A549 (cell line): ENCODE measurements at regions not wholly inside any gene's neighbourhood (a gene's known extent, or its start where the extent isn't known, plus 50 kb on each side); places are given as distances from the start of the nearest gene placed in this dataset.

Experiments used
- ATAC-seq, 2 experiments: fragments of 200-7000 bp in 1 of 2; fragments of >200 bp in 1 of 2; cut with Nextera tagmentation in 1 of 2; cut with Tn5 transposase in 1 of 2; 3 replicates each; pipeline versions ENCODE4 v1.8.0 to v1.9.1; 2018 to 2020; ENCODE audit warnings: mild to moderate bottlenecking in 1 of 2, moderate library complexity in 1 of 2
- CTCF ChIA-PET: fragments of 300-600 bp; sonication (Branson Sonifier 250); formaldehyde crosslinking; extraction: SDS; loops from one replicate; lab custom pipeline; 2021; ENCODE audit warnings: antibody characterized with exemption, inconsistent platforms; lab: Yijun Ruan, JAX
- POLR2A ChIA-PET: fragments of 350-600 bp; formaldehyde crosslinking; extraction: SDS; loops from one replicate; lab custom pipeline; 2021; ENCODE audit warnings: antibody characterized with exemption, inconsistent platforms; lab: Yijun Ruan, JAX
- DNase-seq, 2 experiments: peaks; one replicate each; pipeline versions ENCODE4 v3.0.0 to v3.0.0-alpha.2; 2011 to 2016; ENCODE audit warnings: low read depth in 1 of 2, low spot score in 1 of 2
- FAIRE-seq: peaks from 2 replicates; lab custom pipeline; 2011; peaks lifted over from hg19 to GRCh38; lab: Jason Lieb, UNC
- H3K27ac ChIP-seq, 2 experiments: fragments of >200 bp; sonication (Bioruptor Twin); formaldehyde crosslinking; 3 replicates each; pipeline ENCODE4 v1.5.1; 2016 to 2017
- H3K4me1 ChIP-seq: fragments of >200 bp; sonication (Bioruptor Twin); formaldehyde crosslinking; 3 replicates; pipeline ENCODE4 v1.6.1; 2016
- H3K4me2 ChIP-seq: fragments of >200 bp; sonication (Bioruptor Twin); formaldehyde crosslinking; 3 replicates; pipeline ENCODE4 v1.6.1; 2016
- H3K4me3 ChIP-seq: fragments of >200 bp; sonication (Bioruptor Twin); formaldehyde crosslinking; 3 replicates; pipeline ENCODE4 v1.5.1; 2016
- H3K9me3 ChIP-seq: fragments of >200 bp; sonication (Bioruptor Twin); formaldehyde crosslinking; 3 replicates; pipeline ENCODE4 v1.6.1; 2016
- BHLHE40 ChIP-seq: IDR thresholded peaks from 2 replicates; pipeline ENCODE4 v1.6.1; 2012; ENCODE audit warnings: low read depth, low read length, inconsistent platforms
- CEBPB ChIP-seq, 2 experiments: fragments of >200 bp in 1 of 2; sonication (Bioruptor Twin) in 1 of 2; formaldehyde crosslinking in 1 of 2; IDR thresholded peaks; 2 replicates each; pipeline ENCODE4 v1.6.1; 2012 to 2016
- CHD4 ChIP-seq: fragments of 200-600 bp; sonication (generic); IDR thresholded peaks from 2 replicates; pipeline ENCODE4 v1.6.1; 2016; ENCODE audit warnings: antibody characterized with exemption, mild to moderate bottlenecking, borderline replicate concordance
- EHMT2 ChIP-seq: fragments of 200-600 bp; sonication (generic); IDR thresholded peaks from 2 replicates; pipeline ENCODE4 v1.6.1; 2016; ENCODE audit warnings: antibody characterized with exemption, low read depth, mild to moderate bottlenecking, moderate library complexity
- FOSB ChIP-seq: fragments of 250-450 bp; sonication (Bioruptor Pico); IDR thresholded peaks from 2 replicates; pipeline ENCODE4 v1.5.0; 2020; ENCODE audit warnings: mild to moderate bottlenecking, moderate library complexity
- FOXS1 ChIP-seq: fragments of 250-450 bp; sonication (Bioruptor Pico); IDR thresholded peaks from 2 replicates; pipeline ENCODE4 v1.5.0; 2020; ENCODE audit warnings: mild to moderate bottlenecking, moderate library complexity
- HDAC2 ChIP-seq: fragments of 200-600 bp; sonication (generic); IDR thresholded peaks from 2 replicates; pipeline ENCODE4 v1.6.1; 2016
- HOXA7 ChIP-seq: fragments of 250-450 bp; sonication (Bioruptor Pico); IDR thresholded peaks from 2 replicates; pipeline ENCODE4 v1.5.0; 2020; ENCODE audit warnings: mild to moderate bottlenecking, moderate library complexity
- JUN ChIP-seq, 2 experiments: fragments of >200 bp; sonication (Bioruptor Twin); formaldehyde crosslinking; IDR thresholded peaks; 2 replicates in 1 of 2; 3 replicates in 1 of 2; pipeline ENCODE4 v1.6.1; 2016 to 2017
- JUNB ChIP-seq: fragments of >200 bp; sonication (Bioruptor Twin); formaldehyde crosslinking; IDR thresholded peaks from 2 replicates; pipeline ENCODE4 v1.6.1; 2016
- KDM5A ChIP-seq: fragments of 200-600 bp; sonication (generic); IDR thresholded peaks from 2 replicates; pipeline ENCODE4 v1.6.1; 2016; ENCODE audit warnings: antibody characterized with exemption, mild to moderate bottlenecking
- MAZ ChIP-seq: fragments of 150-350 bp; IDR thresholded peaks from 2 replicates; pipeline ENCODE4 v1.6.1; 2014; ENCODE audit warnings: antibody characterized with exemption, low read depth, low read length, borderline replicate concordance
- MYC ChIP-seq: IDR thresholded peaks from 2 replicates; pipeline ENCODE4 v1.6.1; 2012; ENCODE audit warnings: mild to moderate bottlenecking, inconsistent platforms, low read length, improper control_type of control experiment, borderline replicate concordance
- NPAS2 ChIP-seq: fragments of 250-450 bp; sonication (Bioruptor Pico); IDR thresholded peaks from 2 replicates; pipeline ENCODE4 v1.8.0; 2022; ENCODE audit warnings: mild to moderate bottlenecking, moderate library complexity, borderline replicate concordance
- NR3C1 ChIP-seq: fragments of >200 bp; sonication (Bioruptor Twin); formaldehyde crosslinking; IDR thresholded peaks from 3 replicates; pipeline ENCODE4 v1.6.1; 2017
- RCOR1 ChIP-seq: fragments of 150-350 bp; IDR thresholded peaks from 2 replicates; pipeline ENCODE4 v1.6.1; 2014; ENCODE audit warnings: antibody characterized with exemption, low read length, low read depth
- RFX5 ChIP-seq: fragments of 450-650 bp; IDR thresholded peaks from 2 replicates; pipeline ENCODE4 v1.7.1; 2014; ENCODE audit warnings: antibody characterized with exemption, mild to moderate bottlenecking, moderate library complexity
- SREBF2 ChIP-seq: fragments of 450-650 bp; IDR thresholded peaks from 2 replicates; pipeline ENCODE4 v1.6.1; 2014; ENCODE audit warnings: mild to moderate bottlenecking, moderate library complexity
- ZNF302 ChIP-seq: fragments of 250-450 bp; sonication (Bioruptor Pico); IDR thresholded peaks from 2 replicates; pipeline ENCODE4 v1.9.0; 2021; ENCODE audit warnings: inconsistent platforms, mild to moderate bottlenecking, moderate library complexity
- WGBS: methylation state at CpG from one replicate; pipeline ENCODE4 v1.1.6; 2017; ENCODE audit errors: missing lambda C conversion rate; 5-methylcytosine and 5-hydroxymethylcytosine counted together
- TF ChIP-seq, protein P1 (sequence below): fragments of 250-450 bp; sonication (Bioruptor Pico); IDR thresholded peaks from 2 replicates; pipeline ENCODE4 v1.5.0; 2021; ENCODE audit warnings: mild to moderate bottlenecking, moderate library complexity, borderline replicate concordance
- TF ChIP-seq, protein P2 (sequence below): IDR thresholded peaks from 2 replicates; pipeline ENCODE4 v1.6.1; 2012; ENCODE audit warnings: low read depth, borderline replicate concordance
- TF ChIP-seq, protein P3 (sequence below): fragments of 250-450 bp; sonication (Bioruptor Pico); IDR thresholded peaks from 2 replicates; pipeline ENCODE4 v1.5.0; 2020; ENCODE audit warnings: low read depth, mild to moderate bottlenecking, moderate library complexity

DNA sequence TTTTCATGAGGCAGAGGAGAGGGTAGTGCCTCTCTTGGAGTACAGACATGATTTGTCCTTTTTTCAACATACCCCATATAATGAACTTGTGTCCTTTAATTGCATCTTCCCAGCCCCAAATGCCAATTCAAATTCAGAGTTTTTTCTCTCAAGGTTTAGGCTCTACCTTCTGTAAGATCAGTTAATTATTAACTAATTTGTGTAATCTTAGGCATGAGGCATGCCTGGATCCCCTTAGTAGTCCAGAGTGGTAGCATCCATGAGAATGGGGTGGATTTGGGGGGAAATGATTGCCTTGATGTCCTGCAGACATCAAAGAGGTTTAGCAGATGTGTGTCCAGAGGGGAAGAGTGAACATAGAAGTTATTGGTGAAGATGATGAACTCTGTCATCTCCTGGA is 533.3 kb downstream of the LRRC70 start:
- DNase-seq (no peak), FAIRE-seq (no peak), ATAC-seq (no peak)
- ChIA-PET CTCF (no interaction called here), POLR2A (no interaction called here)
- TF ChIP-seq, protein P1, sequence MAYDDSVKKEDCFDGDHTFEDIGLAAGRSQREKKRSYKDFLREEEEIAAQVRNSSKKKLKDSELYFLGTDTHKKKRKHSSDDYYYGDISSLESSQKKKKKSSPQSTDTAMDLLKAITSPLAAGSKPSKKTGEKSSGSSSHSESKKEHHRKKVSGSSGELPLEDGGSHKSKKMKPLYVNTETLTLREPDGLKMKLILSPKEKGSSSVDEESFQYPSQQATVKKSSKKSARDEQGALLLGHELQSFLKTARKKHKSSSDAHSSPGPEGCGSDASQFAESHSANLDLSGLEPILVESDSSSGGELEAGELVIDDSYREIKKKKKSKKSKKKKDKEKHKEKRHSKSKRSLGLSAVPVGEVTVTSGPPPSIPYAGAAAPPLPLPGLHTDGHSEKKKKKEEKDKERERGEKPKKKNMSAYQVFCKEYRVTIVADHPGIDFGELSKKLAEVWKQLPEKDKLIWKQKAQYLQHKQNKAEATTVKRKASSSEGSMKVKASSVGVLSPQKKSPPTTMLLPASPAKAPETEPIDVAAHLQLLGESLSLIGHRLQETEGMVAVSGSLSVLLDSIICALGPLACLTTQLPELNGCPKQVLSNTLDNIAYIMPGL (CRISPR knock-in tag) = no peak
- no peak for TF ChIP-seq ZNF302
- TF ChIP-seq HOXA7 (CRISPR knock-in tag) = no peak
- TF ChIP-seq, protein P2, sequence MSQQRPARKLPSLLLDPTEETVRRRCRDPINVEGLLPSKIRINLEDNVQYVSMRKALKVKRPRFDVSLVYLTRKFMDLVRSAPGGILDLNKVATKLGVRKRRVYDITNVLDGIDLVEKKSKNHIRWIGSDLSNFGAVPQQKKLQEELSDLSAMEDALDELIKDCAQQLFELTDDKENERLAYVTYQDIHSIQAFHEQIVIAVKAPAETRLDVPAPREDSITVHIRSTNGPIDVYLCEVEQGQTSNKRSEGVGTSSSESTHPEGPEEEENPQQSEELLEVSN = no peak
- TF ChIP-seq HDAC2 = no peak
- no peak for TF ChIP-seq FOXS1 (CRISPR knock-in tag)
- no peak for TF ChIP-seq KDM5A
- TF ChIP-seq BHLHE40 = no peak
- TF ChIP-seq CHD4 = no peak
- TF ChIP-seq EHMT2 = no peak
- no peak for TF ChIP-seq MAZ
- TF ChIP-seq RFX5 = no peak
- no peak for TF ChIP-seq MYC
- Histone ChIP-seq H3K4me1 (no peaks in the 10 kb centered on the region), H3K4me2 (no peak overlapping the region), H3K4me3 (no peak overlapping the region), H3K27ac (no peak overlapping the region), H3K9me3 (no peaks in the 10 kb centered on the region)

DNA sequence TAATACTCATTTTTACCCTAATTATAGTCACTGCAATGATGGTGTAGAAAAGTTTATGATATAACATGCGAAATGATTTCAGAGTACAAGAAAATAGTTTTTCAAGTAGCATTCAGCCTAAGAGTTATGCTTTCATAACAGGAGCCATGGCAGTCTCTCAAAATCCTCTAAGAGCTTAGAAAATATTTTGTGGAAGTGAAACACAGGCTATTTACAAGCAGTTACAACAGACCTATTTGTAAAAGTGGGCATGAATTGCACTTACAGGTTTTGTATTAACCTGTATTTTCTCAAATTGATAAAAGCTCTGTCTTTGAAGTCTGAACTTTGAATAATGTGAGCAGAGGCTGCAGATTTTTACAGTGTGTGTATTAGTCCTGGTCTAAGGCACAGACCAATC is 523.3 kb downstream of the LRRC70 start:
- FAIRE-seq (no peak), DNase-seq (no peak), ATAC-seq (no peak)
- H3K9me3 ChIP-seq = no peaks in the 10 kb centered on the region
- H3K4me1 ChIP-seq = no peaks in the 10 kb centered on the region
- 11% methylated on average over 1 of the region's 1 CpG for WGBS
- no peak for TF ChIP-seq CEBPB (IDR thresholded peaks at IDR 0.05)
- no peak for TF ChIP-seq JUN (IDR thresholded peaks at IDR 0.05)
- TF ChIP-seq FOSB (CRISPR knock-in tag) = no peak
- no peak for TF ChIP-seq JUNB
- no peak for TF ChIP-seq SREBF2
- H3K4me2 ChIP-seq = no peak overlapping the region
- ChIA-PET POLR2A (no interaction called here), CTCF (no interaction called here)
- H3K27ac ChIP-seq = no peak overlapping the region
- H3K4me3 ChIP-seq = no peak overlapping the region

DNA sequence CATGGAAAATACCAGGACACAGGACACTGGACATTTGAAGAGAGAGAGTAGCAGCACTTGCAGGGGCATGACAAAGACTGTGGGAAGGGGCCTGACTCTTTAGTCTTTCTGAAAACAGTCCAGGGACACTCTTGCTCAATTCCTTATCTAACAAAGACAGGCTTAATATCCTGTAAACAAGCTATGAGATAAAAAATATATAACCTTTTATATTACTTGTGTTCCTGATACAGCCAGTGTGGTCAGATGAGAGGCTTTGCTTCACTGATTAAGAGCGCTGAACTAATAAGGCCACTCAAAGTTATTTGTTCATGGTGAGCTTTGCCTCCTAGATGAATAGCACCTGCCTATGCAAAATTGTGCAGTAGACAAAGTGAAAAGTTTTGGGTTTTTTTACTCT is 518.7 kb downstream of the LRRC70 start:
- H3K27ac ChIP-seq = no peak overlapping the region
- ChIA-PET CTCF (no interaction called here), POLR2A (no interaction called here)
- H3K9me3 ChIP-seq = no peaks in the 10 kb centered on the region
- DNase-seq (no peak), ATAC-seq (no peak), FAIRE-seq (no peak)
- TF ChIP-seq, protein P2 = no peak
- TF ChIP-seq NR3C1 (no peak), FOXS1 (CRISPR knock-in tag) (no peak), NPAS2 (CRISPR knock-in tag) (no peak), RFX5 (no peak), RCOR1 (no peak), MYC (no peak)
- TF ChIP-seq, protein P3, sequence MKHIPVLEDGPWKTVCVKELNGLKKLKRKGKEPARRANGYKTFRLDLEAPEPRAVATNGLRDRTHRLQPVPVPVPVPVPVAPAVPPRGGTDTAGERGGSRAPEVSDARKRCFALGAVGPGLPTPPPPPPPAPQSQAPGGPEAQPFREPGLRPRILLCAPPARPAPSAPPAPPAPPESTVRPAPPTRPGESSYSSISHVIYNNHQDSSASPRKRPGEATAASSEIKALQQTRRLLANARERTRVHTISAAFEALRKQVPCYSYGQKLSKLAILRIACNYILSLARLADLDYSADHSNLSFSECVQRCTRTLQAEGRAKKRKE (CRISPR knock-in tag) = no peak
- no peak overlapping the region for H3K4me2 ChIP-seq
- no peaks in the 10 kb centered on the region for H3K4me1 ChIP-seq
- WGBS = 96% methylated on average over 1 of the region's 1 CpG
- no peak overlapping the region for H3K4me3 ChIP-seq
